HCT116 (cell line): ENCODE measurements at regions not wholly inside any gene's neighbourhood (a gene's known extent, or its start where the extent isn't known, plus 50 kb on each side); places are given as distances from the start of the nearest gene placed in this dataset.

Source experiments
- CBX3 ChIP-seq: IDR thresholded peaks from 2 replicates; pipeline ENCODE4 v1.6.1; 2012; ENCODE audit warnings: low read depth
- ELF1 ChIP-seq: IDR thresholded peaks from 2 replicates; pipeline ENCODE4 v1.6.1; 2012; ENCODE audit warnings: low read depth, borderline replicate concordance
- EZH2 ChIP-seq: fragments of 200-600 bp; sonication (generic); IDR thresholded peaks from 2 replicates; pipeline ENCODE4 v1.6.1; 2017; ENCODE audit warnings: antibody characterized with exemption, mixed run types
- FOSL1 ChIP-seq: IDR thresholded peaks from 2 replicates; pipeline ENCODE4 v1.6.1; 2012; ENCODE audit warnings: low read depth
- POLR2A ChIP-seq: IDR thresholded peaks from 2 replicates; pipeline ENCODE4 v1.7.0; 2011; ENCODE audit warnings: borderline replicate concordance; ENCODE audit not compliant: insufficient read depth, insufficient read length; ENCODE audit errors: extremely low read depth
- RAD21 ChIP-seq: IDR thresholded peaks from 2 replicates; pipeline ENCODE4 v1.6.1; 2012; ENCODE audit warnings: low read depth, mild to moderate bottlenecking
- SP1 ChIP-seq: IDR thresholded peaks from 2 replicates; pipeline ENCODE4 v1.6.1; 2012; ENCODE audit warnings: low read depth
- TCF7L2 ChIP-seq: IDR thresholded peaks from 2 replicates; pipeline ENCODE4 v1.7.0; 2011; ENCODE audit warnings: borderline replicate concordance, inconsistent platforms; ENCODE audit not compliant: insufficient read depth, insufficient read length; ENCODE audit errors: extremely low read depth
- YY1 ChIP-seq: IDR thresholded peaks from 2 replicates; pipeline ENCODE4 v1.6.1; 2011; ENCODE audit warnings: low read length, low read depth, moderate library complexity, mild to moderate bottlenecking; ENCODE audit not compliant: insufficient replicate concordance; ENCODE audit errors: extremely low read depth
- TF ChIP-seq, protein P1 (sequence below), 3 experiments: fragments of 200-600 bp in 1 of 3; sonication (generic) in 1 of 3; IDR thresholded peaks in 2 of 3; conservative IDR thresholded peaks in 1 of 3; 2 replicates each; pipeline ENCODE4 v1.5.1; 2012 to 2017; ENCODE audit warnings: low read depth in 2 of 3, low read length in 2 of 3, antibody characterized with exemption in 1 of 3, borderline replicate concordance in 1 of 3, control low read depth in 1 of 3, mild to moderate bottlenecking in 1 of 3, mixed read lengths in 1 of 3, mixed run types in 1 of 3, moderate library complexity in 1 of 3; ENCODE audit not compliant: insufficient read depth in 1 of 3
- TF ChIP-seq, protein P2 (sequence below): IDR thresholded peaks from 2 replicates; pipeline ENCODE4 v1.6.1; 2012
- TF ChIP-seq, protein P3 (sequence below): IDR thresholded peaks from 2 replicates; pipeline ENCODE4 v1.6.1; 2012; ENCODE audit warnings: low read depth

DNA sequence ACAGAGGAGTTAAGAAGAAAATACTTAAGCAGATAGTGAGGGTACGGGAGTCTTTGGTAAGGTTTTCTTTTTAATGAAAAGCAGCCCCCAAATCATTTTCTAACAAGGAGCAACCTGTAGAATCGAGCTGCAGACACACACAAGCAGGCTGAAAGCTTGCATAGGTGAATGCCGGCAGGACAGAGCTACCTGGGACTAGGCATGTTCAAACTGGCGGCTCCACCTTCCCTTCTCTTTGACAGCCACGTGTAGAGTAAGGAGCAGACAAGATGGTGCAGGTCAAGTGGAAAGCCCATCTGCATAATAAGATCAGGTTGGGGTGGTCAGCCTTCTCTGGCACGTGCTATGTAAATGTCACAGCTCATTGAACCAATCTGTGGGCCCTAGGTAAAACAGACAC lies 1292.4 kb downstream of the EPHA7 start:
- TF ChIP-seq RAD21 (no peak), POLR2A (no peak), CBX3 (no peak), FOSL1 (no peak), EZH2 (no peak), ELF1 (no peak), YY1 (no peak), TCF7L2 (no peak), SP1 (no peak)
- TF ChIP-seq, protein P1, sequence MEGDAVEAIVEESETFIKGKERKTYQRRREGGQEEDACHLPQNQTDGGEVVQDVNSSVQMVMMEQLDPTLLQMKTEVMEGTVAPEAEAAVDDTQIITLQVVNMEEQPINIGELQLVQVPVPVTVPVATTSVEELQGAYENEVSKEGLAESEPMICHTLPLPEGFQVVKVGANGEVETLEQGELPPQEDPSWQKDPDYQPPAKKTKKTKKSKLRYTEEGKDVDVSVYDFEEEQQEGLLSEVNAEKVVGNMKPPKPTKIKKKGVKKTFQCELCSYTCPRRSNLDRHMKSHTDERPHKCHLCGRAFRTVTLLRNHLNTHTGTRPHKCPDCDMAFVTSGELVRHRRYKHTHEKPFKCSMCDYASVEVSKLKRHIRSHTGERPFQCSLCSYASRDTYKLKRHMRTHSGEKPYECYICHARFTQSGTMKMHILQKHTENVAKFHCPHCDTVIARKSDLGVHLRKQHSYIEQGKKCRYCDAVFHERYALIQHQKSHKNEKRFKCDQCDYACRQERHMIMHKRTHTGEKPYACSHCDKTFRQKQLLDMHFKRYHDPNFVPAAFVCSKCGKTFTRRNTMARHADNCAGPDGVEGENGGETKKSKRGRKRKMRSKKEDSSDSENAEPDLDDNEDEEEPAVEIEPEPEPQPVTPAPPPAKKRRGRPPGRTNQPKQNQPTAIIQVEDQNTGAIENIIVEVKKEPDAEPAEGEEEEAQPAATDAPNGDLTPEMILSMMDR (IDR thresholded peaks at IDR 0.05 in 2 of 3, conservative IDR thresholded peaks at IDR 0.05 in 1 of 3; ENCODE audit: borderline replicate concordance in 1 of 3, insufficient read depth in 1 of 3, low read depth in 2 of 3, low read length in 2 of 3) = no peak
- TF ChIP-seq, protein P2, sequence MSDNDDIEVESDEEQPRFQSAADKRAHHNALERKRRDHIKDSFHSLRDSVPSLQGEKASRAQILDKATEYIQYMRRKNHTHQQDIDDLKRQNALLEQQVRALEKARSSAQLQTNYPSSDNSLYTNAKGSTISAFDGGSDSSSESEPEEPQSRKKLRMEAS = no peak
- TF ChIP-seq, protein P3, sequence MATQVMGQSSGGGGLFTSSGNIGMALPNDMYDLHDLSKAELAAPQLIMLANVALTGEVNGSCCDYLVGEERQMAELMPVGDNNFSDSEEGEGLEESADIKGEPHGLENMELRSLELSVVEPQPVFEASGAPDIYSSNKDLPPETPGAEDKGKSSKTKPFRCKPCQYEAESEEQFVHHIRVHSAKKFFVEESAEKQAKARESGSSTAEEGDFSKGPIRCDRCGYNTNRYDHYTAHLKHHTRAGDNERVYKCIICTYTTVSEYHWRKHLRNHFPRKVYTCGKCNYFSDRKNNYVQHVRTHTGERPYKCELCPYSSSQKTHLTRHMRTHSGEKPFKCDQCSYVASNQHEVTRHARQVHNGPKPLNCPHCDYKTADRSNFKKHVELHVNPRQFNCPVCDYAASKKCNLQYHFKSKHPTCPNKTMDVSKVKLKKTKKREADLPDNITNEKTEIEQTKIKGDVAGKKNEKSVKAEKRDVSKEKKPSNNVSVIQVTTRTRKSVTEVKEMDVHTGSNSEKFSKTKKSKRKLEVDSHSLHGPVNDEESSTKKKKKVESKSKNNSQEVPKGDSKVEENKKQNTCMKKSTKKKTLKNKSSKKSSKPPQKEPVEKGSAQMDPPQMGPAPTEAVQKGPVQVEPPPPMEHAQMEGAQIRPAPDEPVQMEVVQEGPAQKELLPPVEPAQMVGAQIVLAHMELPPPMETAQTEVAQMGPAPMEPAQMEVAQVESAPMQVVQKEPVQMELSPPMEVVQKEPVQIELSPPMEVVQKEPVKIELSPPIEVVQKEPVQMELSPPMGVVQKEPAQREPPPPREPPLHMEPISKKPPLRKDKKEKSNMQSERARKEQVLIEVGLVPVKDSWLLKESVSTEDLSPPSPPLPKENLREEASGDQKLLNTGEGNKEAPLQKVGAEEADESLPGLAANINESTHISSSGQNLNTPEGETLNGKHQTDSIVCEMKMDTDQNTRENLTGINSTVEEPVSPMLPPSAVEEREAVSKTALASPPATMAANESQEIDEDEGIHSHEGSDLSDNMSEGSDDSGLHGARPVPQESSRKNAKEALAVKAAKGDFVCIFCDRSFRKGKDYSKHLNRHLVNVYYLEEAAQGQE = no peak
